Thymus (tissue), 11 donors: ENCODE measurements at regions not wholly inside any gene's neighbourhood (a gene's known extent, or its start where the extent isn't known, plus 50 kb on each side); places are given as distances from the start of the nearest gene placed in this dataset.

Source experiments
- DNase-seq, 9 donors: peaks; one replicate each; pipeline ENCODE4 v3.0.0-alpha.2; 2013; ENCODE audit warnings: low spot score in 9 of 9, low read depth in 6 of 9, missing footprints in 1 of 9
- H3K27ac ChIP-seq, 2 donors: one replicate each; pipeline ENCODE4 v1.5.1; 2013; ENCODE audit warnings: control low read depth in 1 of 2, low read depth in 1 of 2, low read length in 1 of 2, mild to moderate bottlenecking in 1 of 2, moderate library complexity in 1 of 2
- H3K27me3 ChIP-seq, 2 donors: one replicate each; pipeline ENCODE4 v1.5.1; 2013; ENCODE audit warnings: low read length in 1 of 2; ENCODE audit not compliant: control insufficient read depth in 2 of 2, insufficient read depth in 1 of 2
- H3K36me3 ChIP-seq, 2 donors: one replicate each; pipeline ENCODE4 v1.5.1; 2013; ENCODE audit warnings: low read length in 1 of 2, mild to moderate bottlenecking in 1 of 2, moderate library complexity in 1 of 2; ENCODE audit not compliant: control insufficient read depth in 2 of 2, insufficient read depth in 2 of 2
- H3K4me1 ChIP-seq, 2 donors: one replicate each; pipeline ENCODE4 v1.5.1; 2013; ENCODE audit warnings: low read length in 2 of 2; ENCODE audit not compliant: control insufficient read depth in 2 of 2, insufficient read depth in 2 of 2
- H3K4me3 ChIP-seq, 2 donors: one replicate each; pipeline ENCODE4 v1.5.1; 2013; ENCODE audit warnings: low read length in 2 of 2, control low read depth in 1 of 2, mild to moderate bottlenecking in 1 of 2
- H3K9me3 ChIP-seq, 2 donors: one replicate each; pipeline ENCODE4 v1.5.1; 2013; ENCODE audit warnings: low read length in 1 of 2, mild to moderate bottlenecking in 1 of 2; ENCODE audit not compliant: control insufficient read depth in 2 of 2, insufficient read depth in 1 of 2
- WGBS: extraction: QIAGEN DNeasy Blood & Tissue Kit; methylation state at CpG from one replicate; pipeline ENCODE4 v1.1.7; 2013; 5-methylcytosine and 5-hydroxymethylcytosine counted together
- donor health status: healthy.

GRCh38 chr7:17640730-17641377 lies 299.4 kb downstream of the SNX13 start:
- DNase-seq = peak in 6 of 9 donors; percentile 7 to 56 (median 20)
- H3K27me3 ChIP-seq = no peaks in the 10 kb centered on the region
- H3K9me3 ChIP-seq = peaks cover 0 to 8% of the 10 kb centered on the region in 2 donors
- H3K27ac ChIP-seq = no peak overlapping the region
- 83% methylated on average over 4 of the region's 4 CpGs for WGBS
- no peaks in the 10 kb centered on the region for H3K4me1 ChIP-seq
- H3K36me3 ChIP-seq = no peaks in the 10 kb centered on the region
- H3K4me3 ChIP-seq = no peak overlapping the region

- no peak for DNase-seq
- WGBS = 99% methylated on average over 1 of the region's 1 CpG
- no peaks in the 10 kb centered on the region for H3K4me1 ChIP-seq
- H3K27ac ChIP-seq = no peak overlapping the region
- H3K36me3 ChIP-seq = no peaks in the 10 kb centered on the region
- H3K9me3 ChIP-seq = peaks cover 0 to 8% of the 10 kb centered on the region in 2 donors
- no peak overlapping the region for H3K4me3 ChIP-seq
- no peaks in the 10 kb centered on the region for H3K27me3 ChIP-seq
These were observed 294.8 kb downstream of the SNX13 start for GRCh38 chr7:17645500-17645899.

- Histone ChIP-seq H3K27me3 (no peaks in the 10 kb centered on the region), H3K4me3 (no peak overlapping the region), H3K36me3 (no peaks in the 10 kb centered on the region), H3K9me3 (peaks cover 0 to 8% of the 10 kb centered on the region in 2 donors), H3K27ac (no peak overlapping the region), H3K4me1 (no peaks in the 10 kb centered on the region)
- DNase-seq = no peak
- WGBS = 74% methylated on average over 3 of the region's 3 CpGs
These were observed 293.9 kb downstream of the SNX13 start for GRCh38 chr7:17646253-17646956.

GRCh38 chr7:17651341-17651740 lies 289.0 kb downstream of the SNX13 start:
- no peaks in the 10 kb centered on the region for H3K36me3 ChIP-seq
- 94% methylated on average over 2 of the region's 2 CpGs for WGBS
- no peak overlapping the region for H3K4me3 ChIP-seq
- H3K9me3 ChIP-seq = no peaks in the 10 kb centered on the region
- DNase-seq = no peak
- H3K27me3 ChIP-seq = no peaks in the 10 kb centered on the region
- no peaks in the 10 kb centered on the region for H3K4me1 ChIP-seq
- H3K27ac ChIP-seq = no peak overlapping the region

GRCh38 chr7:17651863-17652385 lies 288.4 kb downstream of the SNX13 start:
- H3K9me3 ChIP-seq = no peaks in the 10 kb centered on the region
- H3K4me1 ChIP-seq = no peaks in the 10 kb centered on the region
- peak overlapping the region; percentile 27 to 46 for H3K27ac ChIP-seq
- WGBS = 91% methylated on average over 4 of the region's 4 CpGs
- H3K27me3 ChIP-seq = no peaks in the 10 kb centered on the region
- H3K36me3 ChIP-seq = no peaks in the 10 kb centered on the region
- DNase-seq = peak in 1 of 9 donors; percentile 6
- H3K4me3 ChIP-seq = no peak overlapping the region

GRCh38 chr7:17654940-17655339 lies 285.4 kb downstream of the SNX13 start:
- no peak overlapping the region for H3K27ac ChIP-seq
- WGBS = 54% methylated on average over 2 of the region's 2 CpGs
- H3K4me3 ChIP-seq = no peak overlapping the region
- H3K27me3 ChIP-seq = no peaks in the 10 kb centered on the region
- H3K9me3 ChIP-seq = no peaks in the 10 kb centered on the region
- H3K4me1 ChIP-seq = no peaks in the 10 kb centered on the region
- DNase-seq = peak in 1 of 9 donors; percentile 11
- H3K36me3 ChIP-seq = no peaks in the 10 kb centered on the region

- no peak for DNase-seq
- no peaks in the 10 kb centered on the region for H3K4me1 ChIP-seq
- H3K36me3 ChIP-seq = no peaks in the 10 kb centered on the region
- H3K4me3 ChIP-seq = no peak overlapping the region
- H3K9me3 ChIP-seq = no peaks in the 10 kb centered on the region
- no peaks in the 10 kb centered on the region for H3K27me3 ChIP-seq
- 99% methylated on average over 3 of the region's 3 CpGs for whole genome bisulfite sequencing
- H3K27ac ChIP-seq = no peak overlapping the region
These were observed 281.2 kb downstream of the SNX13 start for GRCh38 chr7:17659126-17659525.

GRCh38 chr7:17660116-17660515 lies 280.2 kb downstream of the SNX13 start:
- no peak overlapping the region for H3K4me3 ChIP-seq
- H3K27ac ChIP-seq = no peak overlapping the region
- H3K4me1 ChIP-seq = no peaks in the 10 kb centered on the region
- whole genome bisulfite sequencing = 97% methylated on average over 1 of the region's 1 CpG
- H3K27me3 ChIP-seq = no peaks in the 10 kb centered on the region
- no peak for DNase-seq
- no peaks in the 10 kb centered on the region for H3K9me3 ChIP-seq
- H3K36me3 ChIP-seq = no peaks in the 10 kb centered on the region

- Histone ChIP-seq H3K27ac (no peak overlapping the region), H3K36me3 (no peaks in the 10 kb centered on the region), H3K9me3 (no peaks in the 10 kb centered on the region), H3K27me3 (no peaks in the 10 kb centered on the region), H3K4me1 (no peaks in the 10 kb centered on the region), H3K4me3 (no peak overlapping the region)
- no peak for DNase-seq
- 84% methylated on average over 3 of the region's 3 CpGs for WGBS
These were observed 278.2 kb downstream of the SNX13 start for GRCh38 chr7:17661982-17662585.
